ENCODE measurements at regions not wholly inside any gene's neighbourhood (a gene's known extent, or its start where the extent isn't known, plus 50 kb on each side); places are given as distances from the start of the nearest gene placed in this dataset.

GRCh38 chr4:41359422-41359775 is 102.7 kb downstream of the UCHL1 start:
- TF ChIP-seq POLR2A (IDR thresholded peaks at IDR 0.05) (no peak), CTCF (IDR thresholded peaks at IDR 0.05) (no peak)
